ENCODE measurements at regions not wholly inside any gene's neighbourhood (a gene's known extent, or its start where the extent isn't known, plus 50 kb on each side); places are given as distances from the start of the nearest gene placed in this dataset.

- TF ChIP-seq CTCF (IDR thresholded peaks at IDR 0.05), result no peak
- no peak for TF ChIP-seq POLR2A (IDR thresholded peaks at IDR 0.05)
Observed at GRCh38 chr3:87489892-87490291, 213.5 kb upstream of the POU1F1 start.
